IMR-90 (cell line): ENCODE measurements at regions not wholly inside any gene's neighbourhood (a gene's known extent, or its start where the extent isn't known, plus 50 kb on each side); places are given as distances from the start of the nearest gene placed in this dataset.

Experiments used
- ATAC-seq: fragments of 200-7000 bp; cut with Tn5 transposase; 2 replicates; pipeline ENCODE4 v1.9.1; 2020; ENCODE audit warnings: low read depth, mild to moderate bottlenecking, moderate library complexity
- BruUV-seq: library from RNA; stranded (reverse); fragments of 400-500 nt; replicated peaks from 2 replicates; lab custom pipeline; 2021; lab: Mats Ljungman, UMichigan
- CTCF ChIA-PET: fragments of 300-600 bp; formaldehyde crosslinking; extraction: SDS; loops from one replicate; lab custom pipeline; 2021; ENCODE audit warnings: antibody characterized with exemption; lab: Yijun Ruan, JAX
- POLR2A ChIA-PET: fragments of 300-600 bp; sonication (Branson Sonifier 250); formaldehyde crosslinking; loops from one replicate; lab custom pipeline; 2022; ENCODE audit warnings: antibody characterized with exemption; ENCODE audit not compliant: unreplicated experiment; lab: Charles Lee
- DNase-seq: peaks from one replicate; pipeline ENCODE4 v3.0.0; 2013
- H2AFZ ChIP-seq: replicated peaks from 2 replicates; pipeline ENCODE3; 2013; ENCODE audit warnings: low read length, mild to moderate bottlenecking; ENCODE audit not compliant: poor library complexity
- H2AK5ac ChIP-seq: 2 replicates; pipeline ENCODE4 v1.6.1; 2013; ENCODE audit warnings: low read depth, low read length, inconsistent platforms
- H2AK9ac ChIP-seq: replicated peaks from 2 replicates; pipeline ENCODE3; 2013; ENCODE audit warnings: mild to moderate bottlenecking, low read depth, low read length, moderate library complexity; ENCODE audit not compliant: poor library complexity
- H2BK120ac ChIP-seq: 2 replicates; pipeline ENCODE4 v1.6.1; 2013; ENCODE audit warnings: low read depth, low read length, inconsistent platforms
- H2BK15ac ChIP-seq: 3 replicates; pipeline ENCODE4 v1.6.1; 2013; ENCODE audit warnings: low read depth, low read length, inconsistent platforms
- H2BK20ac ChIP-seq: 2 replicates; pipeline ENCODE4 v1.6.1; 2013; ENCODE audit warnings: low read depth, mild to moderate bottlenecking, inconsistent platforms, low read length, moderate library complexity
- H2BK5ac ChIP-seq: 2 replicates; pipeline ENCODE4 v1.6.1; 2013; ENCODE audit warnings: mild to moderate bottlenecking, low read depth, low read length, inconsistent platforms; ENCODE audit not compliant: poor library complexity, severe bottlenecking
- H3K14ac ChIP-seq: replicated peaks from 2 replicates; pipeline ENCODE4 v1.6.1; 2013; ENCODE audit warnings: low read depth, low read length, inconsistent platforms
- H3K18ac ChIP-seq: 2 replicates; pipeline ENCODE4 v1.6.1; 2013; ENCODE audit warnings: low read depth, low read length, control low read depth
- H3K23ac ChIP-seq: 2 replicates; pipeline ENCODE4 v1.6.1; 2013; ENCODE audit warnings: low read depth, low read length, inconsistent platforms
- H3K27ac ChIP-seq: 2 replicates; pipeline ENCODE4 v1.5.1; 2013; ENCODE audit warnings: mild to moderate bottlenecking, control low read depth, low read length; ENCODE audit not compliant: insufficient read depth
- H3K27me3 ChIP-seq: 2 replicates; pipeline ENCODE4 v1.6.1; 2013; ENCODE audit warnings: low read length; ENCODE audit not compliant: control insufficient read depth, insufficient read depth
- H3K36me3 ChIP-seq: 2 replicates; pipeline ENCODE4 v1.6.1; 2013; ENCODE audit warnings: low read length, mixed read lengths; ENCODE audit not compliant: control insufficient read depth, insufficient read depth
- H3K4ac ChIP-seq: 2 replicates; pipeline ENCODE4 v1.6.1; 2013; ENCODE audit warnings: low read depth, low read length, inconsistent platforms
- H3K4me1 ChIP-seq: 2 replicates; pipeline ENCODE4 v1.6.1; 2013; ENCODE audit warnings: low read length, mixed read lengths; ENCODE audit not compliant: control insufficient read depth, insufficient read depth
- H3K4me2 ChIP-seq: 2 replicates; pipeline ENCODE4 v1.6.1; 2013; ENCODE audit warnings: low read depth, mild to moderate bottlenecking, control low read depth, low read length, moderate library complexity
- H3K4me3 ChIP-seq: 2 replicates; pipeline ENCODE4 v1.5.1; 2013; ENCODE audit warnings: low read depth, mild to moderate bottlenecking, control low read depth, low read length, moderate library complexity; ENCODE audit not compliant: insufficient read depth
- H3K56ac ChIP-seq: 2 replicates; pipeline ENCODE4 v1.6.1; 2013; ENCODE audit warnings: low read length, inconsistent platforms; ENCODE audit not compliant: insufficient read depth; ENCODE audit errors: extremely low read depth
- H3K79me1 ChIP-seq, 2 experiments: 2 replicates each; pipeline ENCODE4 v1.6.1; 2013; ENCODE audit warnings: low read length in 2 of 2, inconsistent platforms in 1 of 2, low read depth in 1 of 2
- H3K9ac ChIP-seq: 2 replicates; pipeline ENCODE4 v1.6.1; 2013; ENCODE audit warnings: low read depth, low read length, control low read depth
- H3K9me1 ChIP-seq: 2 replicates; pipeline ENCODE4 v1.6.1; 2013; ENCODE audit warnings: low read length, inconsistent platforms; ENCODE audit not compliant: insufficient read depth
- H3K9me3 ChIP-seq: 2 replicates; pipeline ENCODE4 v1.6.1; 2013; ENCODE audit warnings: low read length; ENCODE audit not compliant: control insufficient read depth, insufficient read depth
- H4K20me1 ChIP-seq: 2 replicates; pipeline ENCODE4 v1.6.1; 2013; ENCODE audit warnings: low read length, inconsistent platforms; ENCODE audit not compliant: insufficient read depth
- H4K5ac ChIP-seq: 2 replicates; pipeline ENCODE4 v1.6.1; 2013; ENCODE audit warnings: mild to moderate bottlenecking, low read depth, low read length, control low read depth
- H4K8ac ChIP-seq, 2 experiments: 2 replicates each; pipeline ENCODE4 v1.6.1; 2013; ENCODE audit warnings: low read depth in 2 of 2, low read length in 2 of 2, control low read depth in 1 of 2, inconsistent platforms in 1 of 2
- H4K91ac ChIP-seq: 2 replicates; pipeline ENCODE4 v1.6.1; 2013; ENCODE audit warnings: low read depth, low read length, inconsistent platforms; ENCODE audit not compliant: insufficient read depth
- CEBPB ChIP-seq: IDR thresholded peaks from 2 replicates; pipeline ENCODE4 v1.6.1; 2012; ENCODE audit warnings: low read depth, low read length, improper control_type of control experiment
- MAFK ChIP-seq: IDR thresholded peaks from 2 replicates; pipeline ENCODE4 v1.6.1; 2012; ENCODE audit warnings: low read depth, low read length, improper control_type of control experiment
- MXI1 ChIP-seq: IDR thresholded peaks from 2 replicates; pipeline ENCODE4 v1.6.1; 2012; ENCODE audit warnings: low read depth, mild to moderate bottlenecking, low read length, moderate library complexity, borderline replicate concordance
- RFX5 ChIP-seq: IDR thresholded peaks from 2 replicates; pipeline ENCODE4 v1.8.0; 2012; ENCODE audit warnings: low read depth, mild to moderate bottlenecking, low read length, moderate library complexity
- WGBS, 2 experiments: methylation state at CpG; one replicate each; pipeline versions ENCODE4 v1.1.5 to v1.1.7; 2013; ENCODE audit warnings: missing lambda C conversion rate in 2 of 2; ENCODE audit not compliant: insufficient read length in 1 of 2; ENCODE audit errors: extremely low coverage in 2 of 2; 5-methylcytosine and 5-hydroxymethylcytosine counted together
- dilution Hi-C: fragments of 300-500 bp; cut with HindIII; formaldehyde crosslinking; loops from one replicate; pipeline ENCODE4 v1.14.3; 2018; ENCODE audit warnings: low sequenced_read_pairs; ENCODE audit not compliant: unreplicated experiment
- in situ Hi-C: fragments of 300-500 bp; cut with MboI; formaldehyde crosslinking; loops from 3 replicates; pipeline ENCODE4 v1.14.3; 2019; ENCODE audit warnings: low sequenced_read_pairs, inconsistent platforms, mixed read lengths
- intact Hi-C: fragments of 100-400 bp; cut with micrococcal nuclease; formaldehyde crosslinking; loops from 2 replicates; pipeline ENCODE4 v1.10.0; 2022

- ChIA-PET POLR2A (no interaction called here), CTCF (interaction anchor here (0.6 kb wide), 1 partner anchor 394 kb away, joined by 8 read pairs; no protein-coding TSS in a partner anchor)
- Histone ChIP-seq H3K18ac (no peak overlapping the region), H3K14ac (no peak overlapping the region), H2AFZ (no peak overlapping the region), H2BK15ac (no peak overlapping the region), H3K9me1 (no peaks in the 10 kb centered on the region), H3K9ac (no peak overlapping the region), H2BK5ac (no peak overlapping the region), H3K79me1 (no peaks in the 10 kb centered on the region), H4K5ac (no peak overlapping the region), H2BK120ac (no peak overlapping the region), H3K27ac (no peak overlapping the region), H3K4ac (no peak overlapping the region), H3K4me2 (no peak overlapping the region), H3K27me3 (no peaks in the 10 kb centered on the region; the same call in 1 of the 2 replicates), H2BK20ac (no peak overlapping the region), H3K36me3 (no peaks in the 10 kb centered on the region), H3K9me3 (no peaks in the 10 kb centered on the region), H2AK5ac (no peak overlapping the region), H4K8ac (no peak overlapping the region), H3K4me3 (no peak overlapping the region), H3K4me1 (no peaks in the 10 kb centered on the region), H4K91ac (no peak overlapping the region), H4K20me1 (no peaks in the 10 kb centered on the region), H3K56ac (no peak overlapping the region), H3K23ac (no peak overlapping the region), H2AK9ac (no peak overlapping the region)
- in situ Hi-C loops (no loop called here), intact Hi-C loops (no loop called here), dilution Hi-C loops (no loop called here)
- no TSS peak for BruUV-seq
- TF ChIP-seq MAFK (no peak), RFX5 (no peak), CEBPB (no peak), MXI1 (no peak)
- WGBS, 2 experiments = 50% methylated on average over 1 of the region's 6 CpGs; no CpG with 5 or more reads in 1 of the 2 experiments
- no peak for DNase-seq
- ATAC-seq = no peak
Measured at GRCh38 chr6:106832766-106833510, 141.6 kb downstream of the CD24 start.
